ENCODE measurements at regions not wholly inside any gene's neighbourhood (a gene's known extent, or its start where the extent isn't known, plus 50 kb on each side); places are given as distances from the start of the nearest gene placed in this dataset.

- in situ Hi-C loops (cut with MboI; ENCODE audit: low sequenced_read_pairs), result no loop called here
These were observed 222.8 kb downstream of the PTPRC start for GRCh38 chr1:198861636-198862035.

- in situ Hi-C loops (cut with MboI; ENCODE audit: low sequenced_read_pairs), result no loop called here
These were observed 225.9 kb downstream of the PTPRC start for GRCh38 chr1:198864695-198865094.

GRCh38 chr1:198865319-198865718, 226.5 kb downstream of the PTPRC start:
- in situ Hi-C loops (cut with MboI; ENCODE audit: low sequenced_read_pairs), result no loop called here

- in situ Hi-C loops (cut with MboI; ENCODE audit: low sequenced_read_pairs), result no loop called here
These were observed 228.3 kb downstream of the PTPRC start for GRCh38 chr1:198867182-198867581.

DNA sequence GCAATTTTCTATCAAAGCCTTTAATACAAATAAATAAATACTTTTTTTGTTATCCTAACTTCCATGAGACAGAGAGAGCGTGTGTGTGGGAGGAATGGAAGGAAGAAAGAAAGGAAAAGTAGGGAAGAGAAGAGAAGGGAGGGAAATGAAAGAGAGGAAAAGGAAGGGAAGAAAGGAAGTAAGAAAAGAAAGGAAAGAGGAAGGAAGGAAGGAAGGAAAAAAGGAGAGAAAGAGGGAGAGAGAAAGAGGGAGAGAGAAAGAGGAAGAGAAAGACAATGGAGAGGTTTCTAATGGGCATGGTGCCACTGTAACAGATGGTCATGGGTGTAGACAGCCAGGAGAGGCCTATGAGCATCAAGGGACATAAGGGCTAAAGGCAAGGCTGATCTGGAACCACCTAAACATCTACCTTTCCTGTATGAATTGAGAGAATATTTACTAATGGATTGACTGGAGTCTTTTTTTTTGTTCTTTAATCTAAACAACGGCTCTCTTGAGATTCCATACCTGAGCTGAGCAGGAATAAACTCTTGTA, 234.9 kb downstream of the PTPRC start:
- in situ Hi-C loops (cut with MboI; ENCODE audit: low sequenced_read_pairs), result no loop called here

DNA sequence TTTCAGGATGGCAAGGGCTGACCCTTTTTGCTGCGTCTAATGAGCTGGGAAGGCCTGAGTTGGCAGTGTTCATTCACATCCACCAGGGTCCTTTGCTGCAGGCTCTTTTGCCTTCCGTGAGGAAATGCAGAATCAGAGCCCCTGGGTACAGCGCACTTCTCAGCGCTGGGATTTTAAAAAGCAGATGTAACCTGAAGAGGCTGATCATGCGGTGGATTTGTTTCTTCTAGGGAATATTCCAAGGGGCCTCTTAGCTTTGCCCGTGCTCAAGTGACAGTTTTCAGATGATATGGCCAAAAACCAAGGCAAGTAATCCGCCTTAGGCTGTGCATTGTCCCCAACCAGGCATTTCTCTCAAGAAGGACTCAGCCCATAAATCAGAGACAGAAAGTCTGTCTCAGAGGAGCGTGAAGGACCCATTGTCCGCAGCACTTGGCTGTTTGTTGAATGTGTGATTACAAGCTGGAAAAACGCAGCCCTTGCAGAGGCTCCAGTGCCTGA, 237.6 kb downstream of the PTPRC start:
- in situ Hi-C loops (cut with MboI; ENCODE audit: low sequenced_read_pairs), result no loop called here

DNA sequence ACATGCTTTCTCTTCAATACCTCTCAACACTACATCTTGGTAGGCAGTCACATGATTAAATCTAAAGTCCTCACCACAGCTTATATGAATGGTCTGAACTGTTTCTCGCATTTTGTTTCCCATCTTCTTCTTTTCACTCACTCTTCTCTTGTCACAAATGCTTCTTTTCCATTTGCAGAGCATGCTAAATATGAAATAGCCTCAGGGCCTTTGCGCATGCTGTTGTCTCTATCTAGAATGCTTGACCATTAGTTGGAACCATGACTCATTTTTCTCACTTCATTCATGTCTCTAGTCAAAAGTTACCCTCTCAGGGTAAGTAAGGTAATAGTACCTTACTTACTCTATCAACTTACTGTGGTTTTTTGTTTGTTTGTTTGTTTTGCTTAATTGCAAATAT, 239.7 kb downstream of the PTPRC start:
- in situ Hi-C loops (cut with MboI; ENCODE audit: low sequenced_read_pairs), result no loop called here

DNA sequence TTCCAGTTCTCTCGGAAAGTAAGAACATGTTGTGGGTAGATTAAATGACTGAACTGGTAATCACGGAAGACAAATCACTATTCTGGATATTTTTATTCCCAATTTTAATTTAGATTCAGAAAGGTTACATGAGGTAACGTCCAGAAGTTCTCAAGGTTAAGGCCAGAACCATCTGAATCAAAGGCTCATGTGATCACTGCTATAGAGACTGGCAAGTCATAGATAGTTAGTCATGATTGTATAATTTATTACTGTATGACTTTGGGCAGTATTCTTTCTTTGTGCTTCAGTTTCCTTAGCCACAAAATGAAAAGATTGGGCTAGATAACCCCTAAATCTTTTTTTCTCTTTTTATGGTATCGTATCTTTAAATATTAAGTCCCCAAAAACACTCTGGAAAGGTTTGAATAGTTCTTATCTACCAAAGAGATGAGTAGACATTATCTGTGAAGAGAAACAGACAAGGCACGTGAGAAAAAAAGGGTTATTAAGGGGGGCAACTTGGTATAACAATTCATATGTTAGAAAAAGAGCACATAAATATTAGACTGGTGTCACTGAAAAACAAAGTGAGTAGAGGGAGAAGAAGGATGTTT, 241.0 kb downstream of the PTPRC start:
- in situ Hi-C loops (cut with MboI; ENCODE audit: low sequenced_read_pairs), result no loop called here

DNA sequence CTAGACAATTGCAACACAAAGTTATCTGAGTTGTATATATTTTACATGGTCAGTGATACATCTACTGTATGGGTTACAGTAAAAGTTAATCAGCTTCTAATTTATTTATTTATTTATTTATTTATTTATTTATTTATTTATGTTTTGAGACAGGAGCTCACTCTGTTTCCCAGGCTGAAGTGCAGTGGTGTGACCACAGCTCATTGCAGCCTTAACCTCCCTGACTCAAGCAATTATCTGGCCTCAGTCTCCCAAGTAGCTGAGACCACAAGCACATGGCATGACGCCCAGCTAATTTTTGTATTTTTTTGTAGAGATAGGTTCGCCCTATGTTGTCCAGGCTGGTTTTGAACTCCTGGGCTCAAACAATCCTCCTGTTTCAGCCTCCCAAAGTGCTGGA, 241.6 kb downstream of the PTPRC start:
- in situ Hi-C loops (cut with MboI; ENCODE audit: low sequenced_read_pairs), result no loop called here

- in situ Hi-C loops (cut with MboI; ENCODE audit: low sequenced_read_pairs), result no loop called here
These were observed 242.2 kb downstream of the PTPRC start for GRCh38 chr1:198880818-198881597.

- in situ Hi-C loops (cut with MboI; ENCODE audit: low sequenced_read_pairs), result no loop called here
These were observed 244.3 kb downstream of the PTPRC start for GRCh38 chr1:198883184-198883583.

DNA sequence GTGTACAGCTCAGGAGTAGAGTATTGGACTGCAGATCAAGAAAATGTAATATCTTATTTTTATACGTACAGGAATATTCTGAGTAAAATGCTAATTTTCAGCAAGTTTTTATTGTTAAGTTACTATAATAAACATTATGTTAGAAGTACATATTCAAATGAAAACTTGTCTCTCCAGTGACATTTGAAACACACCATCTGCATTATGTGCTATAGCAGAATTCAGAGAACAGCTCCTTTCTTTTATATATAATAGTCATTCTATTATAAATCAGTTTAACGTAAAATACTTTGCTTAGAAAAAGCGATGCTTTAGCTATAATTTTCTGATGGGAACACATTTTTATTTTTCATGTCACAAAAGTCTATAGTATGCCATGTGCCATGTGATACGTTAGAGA, 249.0 kb downstream of the PTPRC start:
- in situ Hi-C loops (cut with MboI; ENCODE audit: low sequenced_read_pairs), result no loop called here

- in situ Hi-C loops (cut with MboI; ENCODE audit: low sequenced_read_pairs), result no loop called here
These were observed 249.6 kb downstream of the PTPRC start for GRCh38 chr1:198888379-198888943.

DNA sequence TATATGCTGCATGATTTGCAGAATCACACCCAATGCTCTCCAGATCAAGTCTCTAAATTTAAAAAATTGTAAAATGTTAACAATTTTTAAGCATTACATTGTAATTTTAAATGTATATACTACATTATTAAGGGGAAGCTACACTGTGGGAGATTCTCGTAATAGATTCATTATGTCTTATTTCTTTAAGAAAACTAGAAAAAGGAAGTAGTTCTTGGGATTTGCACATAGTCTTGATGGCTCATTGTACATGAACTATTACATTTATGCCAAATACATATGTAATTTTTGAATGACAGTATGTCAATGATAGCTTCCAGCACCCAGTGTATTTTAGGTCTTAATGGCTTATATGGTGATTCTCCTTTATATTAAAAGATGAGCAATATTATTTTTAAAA, 250.3 kb downstream of the PTPRC start:
- in situ Hi-C loops (cut with MboI; ENCODE audit: low sequenced_read_pairs), result no loop called here

GRCh38 chr1:198889749-198890148, 250.9 kb downstream of the PTPRC start:
- in situ Hi-C loops (cut with MboI; ENCODE audit: low sequenced_read_pairs), result no loop called here

DNA sequence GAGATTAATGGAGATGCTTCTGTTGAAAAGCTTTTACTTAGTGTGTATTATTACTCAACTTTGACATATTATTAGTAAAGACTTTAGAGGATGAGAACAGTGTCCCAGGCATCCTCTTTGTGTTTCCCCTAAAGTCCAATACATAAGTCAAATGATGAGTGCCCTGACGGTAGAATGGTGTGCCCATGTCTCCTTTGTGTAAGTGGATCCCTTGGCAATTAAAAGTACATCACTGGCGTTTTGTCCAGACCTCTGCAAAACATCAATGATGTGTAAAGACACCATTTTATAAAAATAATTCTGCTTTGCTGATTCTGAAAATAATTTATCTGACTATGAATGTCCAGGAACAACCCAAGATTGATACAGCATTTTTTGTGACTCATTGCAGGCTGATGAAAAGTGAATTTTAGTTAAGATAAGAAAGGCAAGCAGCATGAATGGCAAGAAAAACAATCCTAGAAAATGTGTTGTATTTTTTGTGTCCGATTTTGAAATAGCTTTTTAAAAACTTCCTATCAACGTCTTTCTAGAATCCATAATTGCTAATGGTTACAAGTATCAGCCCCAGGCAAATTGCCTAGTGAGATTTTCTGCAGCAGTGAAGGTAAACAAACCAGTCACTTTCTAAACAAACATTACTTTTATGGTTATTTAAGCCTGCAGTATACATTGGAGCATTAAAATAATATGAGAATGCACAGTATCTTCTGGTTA, 251.5 kb downstream of the PTPRC start:
- in situ Hi-C loops (cut with MboI; ENCODE audit: low sequenced_read_pairs), result no loop called here

DNA sequence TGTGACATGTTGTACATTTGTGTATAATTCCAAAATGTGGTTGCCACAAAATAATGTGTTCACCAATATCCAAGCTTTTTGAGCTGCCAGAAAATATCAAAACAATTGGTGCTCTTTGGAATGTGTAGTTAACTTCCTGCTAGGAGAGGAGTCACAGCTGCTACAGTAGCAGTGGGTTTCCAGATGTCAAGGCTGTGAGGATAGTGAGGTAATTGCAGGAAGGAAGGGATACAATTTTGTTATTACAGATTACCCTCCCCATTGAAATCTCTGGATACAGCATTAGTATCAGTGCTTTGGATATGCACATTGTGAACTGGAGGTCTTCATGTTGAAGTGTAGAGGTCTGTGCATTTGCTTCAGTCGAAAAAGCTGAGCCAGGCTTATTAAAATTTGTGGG, 253.2 kb downstream of the PTPRC start:
- in situ Hi-C loops (cut with MboI; ENCODE audit: low sequenced_read_pairs), result no loop called here

DNA sequence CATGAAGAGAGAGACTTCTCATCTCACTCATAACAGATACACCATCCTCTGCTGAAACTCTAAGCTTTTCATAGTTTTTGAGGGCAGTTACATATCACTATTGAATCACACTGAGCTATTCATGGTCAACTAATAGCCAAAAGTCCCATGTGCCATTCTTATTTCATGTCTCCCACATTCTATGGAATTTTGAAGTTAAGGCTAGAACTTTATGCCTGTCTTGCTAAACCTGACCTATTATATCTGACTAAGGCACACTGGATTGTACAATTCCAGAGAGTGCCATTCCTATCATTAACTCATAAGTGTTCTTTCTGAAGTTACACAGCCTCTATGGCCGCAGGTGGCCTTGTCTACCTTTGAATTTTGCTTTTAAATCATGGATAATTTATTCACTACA, 254.3 kb downstream of the PTPRC start:
- in situ Hi-C loops (cut with MboI; ENCODE audit: low sequenced_read_pairs), result no loop called here

DNA sequence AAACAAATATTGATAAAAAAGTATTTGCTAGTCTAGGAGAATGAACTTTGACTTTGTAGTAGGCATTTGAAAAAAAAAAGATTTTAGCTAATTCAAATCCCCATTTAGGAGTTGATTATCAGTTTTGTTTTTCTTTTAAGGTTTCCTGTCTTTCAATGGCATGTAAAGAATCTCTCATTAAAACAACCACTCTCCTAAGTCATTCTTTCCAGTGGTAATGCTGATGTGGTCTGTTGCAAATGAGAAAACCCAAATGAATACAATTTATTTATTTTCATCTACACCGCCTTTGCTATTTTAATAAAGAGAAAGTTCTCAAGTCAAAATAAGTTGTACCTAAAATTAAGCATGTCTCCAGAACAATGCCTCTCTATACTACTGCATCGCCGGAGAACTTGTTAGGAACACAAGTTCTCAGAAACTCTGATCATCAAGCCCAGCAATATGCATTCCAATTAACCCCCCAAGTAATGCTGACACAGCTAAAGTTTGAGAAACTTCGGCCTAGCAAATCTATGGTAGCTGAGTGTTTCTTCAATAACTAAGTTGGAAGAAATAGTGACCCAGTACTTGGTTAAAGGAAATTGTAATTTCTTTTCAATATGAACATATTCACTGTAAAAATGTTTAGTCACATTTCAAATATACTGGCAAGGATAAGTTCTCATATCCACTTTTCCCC, 255.1 kb downstream of the PTPRC start:
- in situ Hi-C loops (cut with MboI; ENCODE audit: low sequenced_read_pairs), result no loop called here

DNA sequence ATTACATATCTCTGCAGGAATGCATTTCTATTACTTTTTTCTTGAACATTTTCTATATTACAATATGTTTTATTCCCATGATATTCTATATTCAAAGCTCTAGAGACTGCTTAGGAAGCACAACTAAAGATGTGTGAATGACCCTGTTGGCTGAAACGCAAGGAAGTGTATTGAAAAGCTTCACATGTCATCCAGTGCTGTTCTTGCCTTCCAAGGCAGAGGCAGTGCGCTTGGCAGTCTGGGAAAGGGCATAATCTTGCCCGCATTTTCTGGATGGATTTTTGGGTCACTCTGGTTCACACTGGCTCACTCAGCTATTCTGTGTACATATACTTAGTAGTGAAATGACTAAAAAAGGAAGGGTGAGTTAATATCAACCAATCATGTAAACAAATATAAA, 262.4 kb downstream of the PTPRC start:
- in situ Hi-C loops (cut with MboI; ENCODE audit: low sequenced_read_pairs), result no loop called here

DNA sequence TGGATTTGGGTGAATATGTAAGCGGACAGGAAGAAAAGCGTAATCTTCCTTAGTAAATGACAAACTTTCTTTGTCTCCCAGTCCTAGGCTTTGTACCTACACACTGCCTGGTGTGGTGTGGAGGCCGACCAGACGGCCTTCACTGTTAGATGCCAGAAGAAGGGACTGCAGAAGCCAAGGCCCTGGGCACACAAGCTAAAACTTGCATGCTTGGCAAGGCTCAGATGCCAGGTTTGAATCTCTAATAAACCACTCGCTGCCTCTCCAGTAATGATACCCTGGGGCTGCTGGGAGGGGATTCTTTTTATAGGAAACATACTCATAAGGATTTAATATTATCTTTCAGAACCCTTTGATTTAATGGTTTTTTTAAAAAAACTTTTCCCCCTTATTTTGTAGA, 263.8 kb downstream of the PTPRC start:
- in situ Hi-C loops (cut with MboI; ENCODE audit: low sequenced_read_pairs), result no loop called here

Data from HL-60/S4 treated with retinoic acid at 250 ng/mL for 4 days and 3 days (cell line).